GM19324 (cell line): ENCODE measurements at regions not wholly inside any gene's neighbourhood (a gene's known extent, or its start where the extent isn't known, plus 50 kb on each side); places are given as distances from the start of the nearest gene placed in this dataset.

Experiments used
- ATAC-seq: cut with Tn5 transposase; IDR thresholded peaks from one replicate; pipeline ENCODE4 v1.9.1; 2021; ENCODE audit warnings: mild to moderate bottlenecking, moderate library complexity; ENCODE audit not compliant: unreplicated experiment, low FRiP score

DNA sequence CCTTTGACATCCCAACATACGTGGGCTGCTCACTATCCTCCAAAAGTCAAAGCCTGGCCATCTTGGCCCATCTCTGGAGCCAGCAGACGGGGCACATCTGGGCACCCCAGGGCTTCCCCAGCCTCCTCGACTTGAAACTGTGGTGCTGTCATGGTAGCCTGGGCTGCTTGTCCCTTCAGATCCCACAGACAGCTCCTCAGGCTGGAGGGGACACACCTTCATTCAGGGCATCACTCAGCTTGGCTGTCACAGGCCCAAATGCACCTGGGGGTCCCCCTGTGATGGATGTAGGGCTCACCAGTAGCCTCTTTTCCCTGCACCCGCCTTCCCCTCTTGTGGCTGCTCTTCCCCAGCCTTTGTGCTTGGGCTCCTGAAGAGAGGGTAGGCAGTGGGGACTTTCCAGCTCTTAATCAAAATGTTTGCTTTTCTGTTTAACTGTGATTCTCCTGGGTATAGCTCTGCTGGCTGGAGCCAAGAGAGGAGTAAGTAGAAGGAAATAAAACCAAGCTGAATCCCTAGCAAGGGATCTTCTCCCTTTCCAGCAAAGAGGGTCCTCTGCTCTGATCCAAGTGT, 92.3 kb downstream of the GYPC start:
- ATAC-seq, result no peak

DNA sequence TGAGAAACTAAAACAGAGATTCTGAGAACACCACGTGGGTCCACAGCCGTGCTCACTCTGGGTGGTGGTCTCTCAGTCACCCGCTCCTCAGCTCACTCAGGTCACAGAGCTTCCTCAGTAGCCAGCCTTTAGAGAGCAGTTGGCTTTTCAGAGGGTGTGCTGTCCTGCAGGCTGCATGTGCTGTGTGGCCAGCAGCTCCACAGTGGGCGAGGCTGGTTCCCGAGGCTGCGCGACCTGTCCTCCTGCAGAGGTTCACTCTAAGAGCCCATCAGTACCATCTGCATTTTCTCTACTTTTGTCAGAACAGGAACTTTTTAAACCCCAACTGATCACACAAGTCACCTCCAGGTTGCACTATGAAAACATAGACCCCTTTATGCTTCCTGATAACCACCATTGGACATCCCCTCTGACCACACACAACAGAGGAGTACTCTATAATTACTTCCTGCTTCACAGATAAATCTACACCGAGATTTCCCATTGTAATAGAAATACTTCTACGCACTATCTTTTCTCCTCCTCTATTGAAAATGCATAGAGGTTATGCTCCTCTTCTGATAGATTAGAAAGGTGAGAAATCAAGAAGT, 93.1 kb downstream of the GYPC start:
- peak; percentile 46 for ATAC-seq

DNA sequence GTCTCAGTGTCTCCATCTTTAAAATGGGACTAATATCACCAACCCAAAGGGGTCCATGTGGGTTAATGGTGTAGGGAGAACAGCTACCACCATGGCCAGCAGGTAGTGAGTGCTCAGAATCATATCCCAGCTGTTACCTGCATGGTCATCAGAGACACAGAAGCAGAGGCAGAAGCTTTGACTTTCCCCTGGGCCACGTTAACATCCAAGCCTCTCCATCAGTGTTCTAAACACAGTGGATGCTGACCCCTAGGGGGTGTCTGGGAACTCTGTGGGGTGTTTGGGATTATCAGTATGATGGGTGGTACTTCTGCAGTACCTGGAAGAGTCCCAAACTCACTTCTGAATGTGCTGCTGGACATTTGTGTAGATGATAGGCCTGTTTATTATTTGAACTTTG, 93.6 kb downstream of the GYPC start:
- ATAC-seq, result peak; percentile 24

DNA sequence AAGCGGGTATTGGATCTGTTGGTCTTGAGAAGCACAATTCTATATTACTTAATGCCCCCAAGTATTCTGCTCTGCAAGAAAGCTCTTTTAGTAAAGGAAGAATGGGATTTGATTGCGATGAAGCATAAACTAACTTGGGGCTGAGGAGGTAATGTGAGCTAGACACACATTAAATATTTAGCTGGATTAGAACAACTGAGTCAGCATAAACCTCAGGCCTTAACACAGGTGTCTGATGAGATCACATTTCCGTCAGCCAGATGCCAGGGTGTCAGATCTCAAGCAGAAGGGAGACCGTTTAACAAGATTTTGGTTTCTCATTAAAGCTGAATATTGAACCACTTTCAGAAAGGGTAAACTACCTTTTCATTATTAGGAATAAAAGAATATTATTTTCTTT, 94.5 kb downstream of the GYPC start:
- no peak for ATAC-seq

DNA sequence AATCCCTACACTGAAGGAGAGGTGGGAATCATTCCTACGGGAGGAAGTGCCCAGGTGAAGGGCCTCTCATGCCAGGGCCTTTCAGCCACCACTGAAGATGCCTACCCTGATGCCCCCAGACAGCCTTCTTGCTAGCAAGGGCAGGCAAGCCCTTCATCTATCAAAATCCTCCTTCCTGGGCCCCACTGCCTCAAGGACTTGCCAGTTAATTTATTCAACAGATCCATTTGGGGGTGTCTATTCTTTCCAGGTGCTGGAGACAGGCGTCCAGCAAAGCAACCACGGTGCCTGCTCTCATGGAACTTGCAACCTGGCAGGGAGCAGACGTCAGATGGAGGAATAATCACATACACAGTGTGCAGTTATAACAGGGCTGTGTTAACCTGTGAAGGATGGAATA, 95.5 kb downstream of the GYPC start:
- no peak for ATAC-seq

DNA sequence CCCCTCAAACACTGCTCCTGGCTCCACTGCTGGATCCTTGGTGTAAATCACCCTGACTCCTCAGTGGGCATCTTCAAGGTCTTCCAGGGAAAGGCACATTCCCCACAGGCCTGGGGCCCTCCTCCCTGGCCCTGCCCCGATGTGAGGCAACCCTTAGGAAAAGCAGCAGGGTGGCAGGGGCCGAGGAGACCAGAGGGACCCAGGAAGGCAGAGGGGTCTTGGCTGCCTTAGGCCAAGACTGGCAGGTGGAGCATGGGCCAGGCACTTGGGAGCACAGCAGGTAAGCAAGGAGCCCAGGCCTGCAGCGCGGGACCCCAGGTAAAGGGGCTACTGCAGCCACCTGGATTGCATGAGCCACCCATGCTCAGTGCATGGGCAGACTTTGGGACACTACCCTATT, 96.9 kb downstream of the GYPC start:
- no peak for ATAC-seq

DNA sequence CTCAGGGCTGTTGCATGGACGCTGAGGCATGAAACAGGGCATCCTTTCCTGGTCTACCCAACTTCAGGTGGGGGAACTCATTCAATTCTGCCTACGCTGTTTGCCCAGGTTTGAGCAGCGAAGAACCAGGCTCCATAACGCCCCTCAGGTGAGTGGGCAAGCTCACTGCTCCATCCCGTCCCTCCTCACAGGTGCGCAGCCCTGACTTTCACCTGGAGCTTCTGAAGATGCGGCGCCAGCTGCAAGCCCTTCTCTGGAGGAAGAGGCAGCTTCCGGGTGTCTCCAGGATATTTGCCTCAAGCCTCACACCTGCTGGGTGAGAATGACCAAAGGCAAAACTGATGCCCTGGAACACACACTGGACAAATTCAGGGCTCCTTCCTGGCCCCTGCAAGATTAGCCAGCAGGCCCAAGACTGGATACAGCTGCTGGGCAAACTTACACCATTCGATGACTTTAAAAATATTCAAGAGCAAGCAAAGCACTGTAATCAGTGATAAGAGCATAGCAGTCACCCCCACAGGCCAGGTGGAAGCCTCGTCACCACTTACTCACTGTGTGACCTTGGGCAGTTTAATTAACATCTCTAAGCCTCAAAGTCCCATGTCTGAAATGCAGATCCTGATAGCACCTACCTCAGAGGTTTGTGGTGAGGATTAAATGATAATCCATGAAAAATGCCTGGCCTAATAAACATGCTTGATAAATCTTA, 97.7 kb downstream of the GYPC start:
- ATAC-seq, result no peak

DNA sequence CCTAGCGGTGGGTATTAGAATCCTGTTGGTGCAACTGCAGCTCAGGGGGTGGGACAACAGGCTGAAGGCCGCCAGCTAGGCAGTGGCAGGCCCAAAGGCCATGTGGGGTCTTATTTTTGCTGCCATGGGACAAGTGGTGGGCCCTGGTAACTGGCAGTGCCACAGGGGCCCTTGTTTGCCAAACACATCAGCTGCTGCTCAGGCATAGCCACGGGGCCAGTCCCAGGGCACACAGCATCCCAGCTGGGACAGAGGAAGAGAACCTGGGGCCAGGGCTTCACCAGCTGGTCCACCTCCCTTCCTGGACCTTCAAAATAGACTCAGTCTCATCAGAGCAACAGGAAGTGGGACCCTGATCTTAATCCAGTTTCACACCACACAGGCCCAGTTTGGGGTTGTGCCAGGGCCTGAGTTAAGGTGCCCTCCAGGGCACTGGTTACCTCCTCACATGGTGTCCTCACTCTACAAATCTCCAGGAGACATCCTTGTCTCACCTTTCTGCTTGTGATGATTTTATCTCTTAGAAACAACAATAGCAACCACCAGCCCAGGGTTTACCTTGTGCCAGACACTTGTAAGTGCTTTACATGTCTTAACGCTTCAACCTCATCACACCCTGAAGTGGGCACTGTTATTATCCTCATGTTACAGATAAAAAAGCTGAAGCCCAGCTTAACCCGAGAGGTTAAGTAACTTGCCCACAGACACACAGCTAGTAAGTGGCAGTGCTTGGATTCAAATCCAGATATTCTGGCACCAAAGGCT, 98.5 kb downstream of the GYPC start:
- no peak for ATAC-seq

DNA sequence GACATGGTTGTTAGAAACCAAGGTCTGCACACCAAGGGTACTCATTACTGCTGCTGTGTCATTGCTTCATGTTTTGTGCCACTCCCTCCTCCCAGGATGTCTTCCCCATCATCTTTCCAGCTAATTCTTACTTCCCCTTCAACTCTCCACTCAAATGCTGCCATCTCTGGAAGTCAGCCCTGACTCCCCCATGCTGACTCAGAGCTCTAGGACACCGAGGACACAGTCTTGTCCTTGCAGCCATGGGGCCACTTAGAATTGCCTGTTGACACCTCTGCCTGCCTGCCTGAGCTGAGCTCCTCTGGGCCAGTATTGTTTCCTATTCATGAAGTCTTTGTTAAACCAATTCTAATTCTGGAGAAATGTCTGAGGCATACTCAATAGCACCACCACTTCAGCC, 100.2 kb downstream of the GYPC start:
- ATAC-seq, result no peak

DNA sequence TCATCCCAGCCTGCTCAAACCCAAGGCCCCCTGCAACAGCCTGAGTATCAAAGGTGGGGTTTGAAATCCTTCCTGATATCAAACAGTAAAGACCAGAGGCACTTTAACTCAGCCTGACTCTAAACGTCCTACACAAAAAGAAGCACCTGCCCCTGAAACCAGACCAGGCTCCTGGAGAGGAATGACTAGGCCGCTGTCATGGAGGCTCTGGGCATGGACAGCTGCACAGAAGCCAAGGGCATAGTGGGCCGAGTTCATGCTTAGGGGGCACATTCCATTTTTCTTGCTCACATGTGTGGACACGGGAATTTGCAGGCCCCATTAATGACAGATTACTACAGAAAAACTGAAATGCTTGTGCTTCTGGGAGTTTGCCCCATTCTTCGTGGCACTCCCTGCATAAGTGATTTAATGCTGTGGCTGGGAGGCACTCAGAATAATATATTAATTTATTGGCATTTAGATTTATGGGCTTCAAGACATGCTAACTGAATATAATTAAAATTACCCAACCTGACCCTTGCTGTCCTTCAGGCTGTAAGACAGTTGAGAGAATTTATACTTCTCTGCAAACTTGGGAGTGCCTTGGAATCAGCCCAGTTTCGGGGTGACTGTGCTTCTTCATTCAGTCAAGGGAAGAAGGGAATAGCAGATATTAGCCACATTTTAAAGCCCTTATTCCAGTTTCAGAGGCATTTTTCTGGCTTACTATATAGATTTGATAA, 105.5 kb downstream of the GYPC start:
- no peak for ATAC-seq

DNA sequence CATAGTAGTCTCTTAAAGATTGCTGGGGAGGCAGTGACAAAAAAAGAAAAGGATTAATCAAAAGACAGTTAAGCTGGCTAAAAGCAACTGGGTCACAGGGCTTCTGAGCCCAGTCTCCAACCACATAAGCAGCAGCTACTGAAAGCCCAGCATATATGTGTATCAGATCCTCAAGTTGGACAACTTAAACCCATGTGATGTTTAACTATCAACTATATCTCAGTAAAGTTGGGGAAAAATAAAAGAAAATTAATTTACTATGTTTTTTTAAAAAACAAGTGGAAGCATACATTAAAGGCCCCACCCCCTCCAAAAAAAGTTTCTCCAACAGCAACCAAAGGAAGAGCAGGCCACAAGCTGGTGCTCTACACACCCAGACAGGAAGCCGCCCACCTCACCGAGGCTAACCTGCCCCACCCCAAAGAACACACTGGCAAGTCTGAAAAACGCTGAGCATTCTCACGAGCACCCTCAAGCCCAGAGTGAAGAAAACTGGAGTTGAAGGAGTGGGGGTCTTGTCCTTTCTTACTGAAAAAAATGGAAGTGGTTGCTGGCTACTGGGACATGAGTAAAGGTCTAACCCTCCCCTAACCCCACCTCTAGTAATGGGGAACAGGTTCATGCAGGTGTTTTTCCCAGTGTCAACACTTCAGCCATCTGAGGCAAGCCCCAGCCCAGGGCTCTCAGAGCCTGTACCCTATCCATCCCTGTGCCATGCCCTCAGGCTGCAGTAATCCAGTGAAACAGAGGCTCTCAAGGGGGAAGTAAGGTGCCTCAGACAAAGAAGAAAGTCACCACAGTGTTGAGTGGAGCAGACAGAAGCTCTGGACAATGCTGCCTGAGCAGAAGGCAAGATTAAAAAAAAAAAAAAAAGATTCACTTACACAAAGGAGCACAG, 106.3 kb downstream of the GYPC start:
- no peak for ATAC-seq

DNA sequence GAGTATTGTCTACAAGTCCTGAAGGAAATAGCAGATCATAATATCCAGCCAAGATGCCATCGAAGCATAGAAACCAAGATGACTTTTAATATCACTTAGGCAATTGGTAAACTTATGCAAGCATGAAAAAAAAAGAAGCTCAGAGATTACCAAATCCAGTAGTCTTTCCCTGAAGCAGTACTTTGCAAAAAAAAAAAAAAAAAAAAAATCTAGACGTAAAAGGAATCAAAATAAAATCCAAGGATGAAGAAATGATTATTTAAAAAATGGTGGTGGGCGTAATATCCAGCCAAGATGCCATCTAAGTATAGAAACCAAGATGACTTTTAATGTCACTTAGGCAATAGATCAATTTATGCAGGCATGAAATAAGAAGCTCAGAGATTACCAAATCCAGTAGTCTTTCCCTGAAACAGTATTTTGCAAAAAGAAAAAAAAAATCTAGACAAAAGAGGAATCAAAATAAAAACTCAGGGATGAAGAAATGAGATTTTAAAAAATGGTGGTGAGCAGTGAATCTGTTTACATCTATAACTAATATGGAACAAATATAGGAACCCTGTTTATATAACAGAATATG, 108.8 kb downstream of the GYPC start:
- ATAC-seq, result no peak

DNA sequence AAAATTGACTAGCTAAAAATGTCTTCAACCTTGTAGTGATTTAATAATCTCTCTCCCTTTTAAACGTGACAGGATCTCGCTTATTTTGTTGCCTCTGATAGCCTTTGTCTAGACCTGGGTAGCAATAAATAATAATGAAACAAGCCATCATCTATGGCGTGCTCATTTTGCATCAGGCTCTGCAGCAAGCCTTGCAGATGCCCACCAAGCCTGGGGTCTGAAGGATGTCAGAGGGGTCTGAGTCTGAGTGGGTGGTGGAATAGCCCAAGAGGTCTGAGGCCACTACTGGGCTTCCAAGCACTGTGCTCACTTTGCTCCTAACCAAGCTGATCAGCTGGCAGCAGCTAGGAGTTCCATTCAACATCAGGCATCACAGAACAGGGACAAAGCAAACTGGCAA, 109.4 kb downstream of the GYPC start:
- no peak for ATAC-seq

DNA sequence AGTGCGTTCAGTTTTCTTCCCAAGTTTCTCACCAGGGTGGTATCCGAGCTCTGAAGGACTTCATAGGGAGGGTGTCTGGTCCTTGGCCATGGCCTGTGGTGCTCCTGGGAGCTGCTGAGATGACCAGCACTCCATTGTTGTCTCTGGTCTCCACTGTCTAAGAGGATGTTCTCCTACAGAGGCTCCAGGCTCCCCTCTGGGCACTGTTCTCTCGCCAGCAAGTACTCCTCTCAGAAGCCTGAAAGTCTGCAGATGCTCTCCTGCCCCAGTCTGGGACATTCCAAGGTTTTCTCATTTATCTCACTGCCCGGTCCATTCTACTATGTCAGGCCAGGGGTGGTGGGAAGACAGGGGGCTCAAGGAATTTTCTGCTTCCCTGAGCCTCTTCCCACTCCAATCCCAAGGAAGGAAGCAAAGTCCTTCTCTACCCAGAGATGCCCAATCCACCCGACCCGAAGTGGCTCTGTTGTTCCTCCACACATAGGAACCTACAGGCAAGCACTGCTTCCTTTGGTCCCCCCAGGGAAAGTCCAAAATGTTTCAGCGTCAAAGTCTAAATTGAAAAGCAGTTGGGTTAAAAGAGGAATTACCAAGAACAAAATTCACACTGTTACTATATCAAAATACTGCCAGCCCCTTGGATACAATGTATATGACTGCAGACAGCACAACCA, 110.5 kb downstream of the GYPC start:
- no peak for ATAC-seq

DNA sequence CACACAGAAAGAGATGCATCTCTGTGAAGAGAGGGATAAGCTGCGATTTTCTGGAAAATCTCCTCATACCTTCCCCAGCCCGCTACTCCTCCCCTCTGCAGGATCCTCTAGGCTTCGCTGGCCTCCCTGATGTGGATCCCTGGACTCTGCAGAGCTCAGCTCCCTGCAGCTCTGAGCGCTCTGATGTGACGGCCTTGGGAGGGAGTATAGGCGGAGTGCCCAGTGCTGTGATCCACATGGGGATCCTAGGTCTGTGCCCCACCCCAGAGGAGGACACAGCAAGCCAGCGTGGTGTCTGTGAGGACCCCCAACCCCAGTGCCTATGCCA, 111.0 kb downstream of the GYPC start:
- ATAC-seq, result no peak

DNA sequence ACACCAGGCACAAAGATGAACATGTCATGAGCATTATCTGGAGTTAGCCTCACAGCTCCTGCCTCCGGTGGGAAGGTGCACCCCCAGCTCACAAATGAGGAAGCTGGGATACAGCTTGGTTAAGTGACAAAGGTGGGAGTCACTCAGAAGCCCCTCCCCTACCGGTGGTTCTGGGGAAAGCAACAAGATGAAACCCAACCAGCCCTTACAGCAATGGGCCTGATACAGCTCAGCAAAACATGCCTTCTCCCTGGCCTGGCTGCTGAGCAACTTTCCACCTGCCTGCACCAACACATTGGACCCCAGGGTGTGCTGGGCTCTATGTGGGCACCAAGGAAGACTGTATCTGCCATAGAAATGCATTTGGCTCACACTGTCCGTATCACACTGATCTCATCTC, 113.2 kb downstream of the GYPC start:
- no peak for ATAC-seq

DNA sequence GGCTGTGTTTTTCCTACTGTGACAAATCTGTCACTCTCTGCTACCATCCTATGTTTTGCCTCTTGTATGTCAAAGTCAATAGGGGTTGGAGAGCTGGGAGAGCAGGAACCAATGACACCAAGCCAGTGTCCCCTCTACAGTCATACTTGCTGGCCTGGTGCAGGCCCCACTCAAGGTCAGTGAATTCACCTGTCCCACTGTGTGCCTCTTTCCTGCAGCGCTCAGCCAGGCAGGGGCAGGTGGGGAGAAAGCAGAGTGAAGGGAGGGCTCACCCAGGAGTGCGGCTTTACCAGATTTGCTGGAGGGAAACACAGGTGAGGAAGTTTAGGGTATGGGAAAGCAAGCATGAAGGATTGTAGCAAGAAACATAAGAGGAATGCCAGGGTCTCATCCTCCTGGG, 114.5 kb downstream of the GYPC start:
- no peak for ATAC-seq

DNA sequence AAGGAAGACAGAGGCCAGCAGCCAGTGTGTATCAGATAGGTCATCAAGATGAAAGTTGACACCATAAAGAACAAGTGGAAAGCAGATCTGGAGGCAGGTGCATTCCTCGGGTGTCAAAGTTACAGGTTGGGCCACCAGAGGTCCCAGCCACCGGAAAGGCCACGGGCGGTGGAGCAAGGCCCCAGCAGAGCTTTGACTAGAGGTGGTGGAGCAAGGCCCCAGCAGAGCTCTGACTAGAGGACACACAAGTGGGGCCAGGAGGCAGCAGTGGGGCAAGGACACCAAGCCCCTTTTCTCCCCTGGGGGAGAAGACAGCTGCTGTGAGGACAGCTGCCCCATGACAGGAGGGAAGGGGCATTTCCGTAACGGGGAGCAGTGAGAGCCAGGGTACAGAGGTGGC, 115.1 kb downstream of the GYPC start:
- ATAC-seq, result no peak

DNA sequence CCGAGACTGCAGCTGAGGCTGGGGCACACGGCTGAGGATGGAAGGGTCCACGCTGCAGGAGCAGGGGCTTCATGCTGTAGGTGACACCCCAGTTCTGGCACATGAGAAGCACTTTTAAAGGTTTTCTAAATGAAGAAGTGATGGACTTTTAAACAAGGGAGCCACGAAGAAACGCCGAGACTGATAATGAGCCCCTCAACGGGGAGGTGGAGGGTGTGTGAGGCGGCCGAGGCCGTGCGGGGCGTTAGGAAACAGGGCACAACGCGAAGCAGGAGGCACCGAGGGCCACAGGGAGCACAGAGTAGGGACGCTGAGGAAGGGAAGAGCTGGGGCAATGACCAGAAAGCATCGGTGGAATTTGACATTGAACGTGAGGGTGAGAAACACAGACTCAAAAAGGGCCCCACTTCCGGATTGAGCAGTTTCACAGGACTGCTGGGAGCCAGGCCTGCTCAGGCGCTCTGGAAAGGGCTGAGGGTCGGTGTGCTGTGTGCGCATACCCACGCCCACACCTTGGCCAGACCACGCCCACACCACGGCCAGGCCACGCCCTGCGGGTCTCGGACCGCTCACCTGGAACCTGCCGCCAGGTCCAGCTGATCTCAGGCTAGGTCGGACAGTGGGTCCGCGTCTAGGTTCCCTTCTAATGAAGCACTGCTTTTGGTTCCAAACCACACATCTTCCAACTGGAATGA, 115.7 kb downstream of the GYPC start:
- no peak for ATAC-seq
